ENCODE measurements at regions not wholly inside any gene's neighbourhood (a gene's known extent, or its start where the extent isn't known, plus 50 kb on each side); places are given as distances from the start of the nearest gene placed in this dataset.

GRCh38 chr2:234128606-234129005 lies 78.1 kb downstream of the SPP2 start:
- Histone ChIP-seq H3K4me3 (ENCODE audit: insufficient read depth, low read length) (no peak overlapping the region), H4K20me1 (ENCODE audit: insufficient read depth, low read length) (no peaks in the 10 kb centered on the region), H3K4me2 (ENCODE audit: insufficient read depth, low read length) (no peak overlapping the region), H3K79me2 (ENCODE audit: insufficient read depth, low read length) (no peaks in the 10 kb centered on the region), H3K4me1 (ENCODE audit: insufficient read depth, low read length) (peaks cover 6% of the 10 kb centered on the region), H3K9me3 (ENCODE audit: low read depth, low read length) (no peaks in the 10 kb centered on the region), H3K27me3 (ENCODE audit: insufficient read depth, low read length) (peaks cover 13% of the 10 kb centered on the region), H2AFZ (ENCODE audit: low read length) (no peak overlapping the region), H3K36me3 (ENCODE audit: insufficient read depth, low read length) (no peaks in the 10 kb centered on the region), H3K27ac (ENCODE audit: low read depth, low read length) (no peak overlapping the region)
- no peak for TF ChIP-seq CTCF (IDR thresholded peaks at IDR 0.05; ENCODE audit: extremely low read depth, low read depth, low read length)
- DNase-seq (ENCODE audit: insufficient read length, low spot score, missing footprints): no peak
